ENCODE measurements at regions not wholly inside any gene's neighbourhood (a gene's known extent, or its start where the extent isn't known, plus 50 kb on each side); places are given as distances from the start of the nearest gene placed in this dataset.
"Not testable (repeated sequence)": the region's sequence is repeated elsewhere in the genome, so short reads cannot be mapped to it uniquely, and the experiment has no call there.

DNA sequence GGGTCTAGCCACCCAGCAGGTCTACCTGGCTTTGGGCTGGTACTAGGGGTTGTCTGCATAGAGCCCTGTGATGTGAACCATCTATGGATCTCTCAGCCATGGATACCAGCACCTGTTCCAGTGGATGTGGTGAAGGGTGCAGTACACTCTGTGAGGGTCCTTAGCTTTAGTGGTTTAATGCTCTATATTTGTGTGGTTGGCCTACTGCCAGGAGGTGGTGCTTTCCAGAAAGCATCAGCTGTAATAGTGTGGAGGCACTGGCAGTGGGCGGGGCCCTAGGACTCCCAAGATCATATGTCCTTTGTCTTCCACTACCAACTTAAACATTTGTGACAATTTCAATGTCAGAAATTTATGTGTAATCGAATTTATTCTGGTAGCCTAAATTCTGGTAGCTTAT is 1065.1 kb downstream of the RPIA start:
- DNase-seq (ENCODE audit: low read depth, low spot score); H3K4me1 ChIP-seq (ENCODE audit: insufficient read depth, insufficient read length); H3K9ac ChIP-seq (ENCODE audit: insufficient read length, low read depth); H3K9me3 ChIP-seq (ENCODE audit: insufficient read depth, low read length); H3K36me3 ChIP-seq (ENCODE audit: insufficient read depth, insufficient read length, low read length); H3K27me3 ChIP-seq (ENCODE audit: insufficient read depth, insufficient read length); H3K4me3 ChIP-seq (ENCODE audit: insufficient read length, low read depth): not testable (repeated sequence)

DNA sequence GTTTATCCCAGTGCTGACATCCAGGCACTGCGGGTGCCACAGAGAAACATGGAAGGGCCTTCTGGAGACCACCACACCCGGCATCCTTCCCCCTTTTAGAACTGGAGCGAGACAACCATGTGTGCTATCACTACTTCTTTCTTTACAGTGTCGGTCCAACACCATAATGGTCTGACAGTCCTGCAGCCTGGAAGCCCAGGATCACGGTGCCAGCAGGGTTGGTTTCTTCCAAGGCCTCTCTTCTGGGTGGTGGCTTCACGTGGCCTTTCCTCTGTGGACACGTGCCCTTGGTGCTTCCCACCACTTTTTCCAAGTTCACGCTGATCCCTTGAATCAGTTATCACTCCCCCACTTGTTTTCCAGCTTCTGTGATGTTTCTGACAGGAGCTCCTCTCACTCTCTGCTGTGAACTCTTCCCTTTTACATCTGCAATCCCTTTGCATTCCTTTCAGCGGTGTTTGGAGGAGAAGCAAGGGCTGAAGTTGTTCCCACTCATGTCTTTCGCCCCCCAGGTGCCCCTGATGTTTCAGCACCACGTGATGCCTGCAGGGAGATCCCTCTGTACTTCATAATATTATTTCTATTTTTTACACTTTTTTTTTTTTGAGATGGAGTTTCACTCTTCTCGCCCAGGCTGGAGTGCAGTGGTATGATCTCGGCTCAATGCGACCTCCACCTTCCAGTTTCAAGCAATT is 1067.0 kb downstream of the RPIA start:
- H3K4me3 ChIP-seq (ENCODE audit: insufficient read length, low read depth); H3K4me1 ChIP-seq (ENCODE audit: insufficient read depth, insufficient read length); H3K9ac ChIP-seq (ENCODE audit: insufficient read length, low read depth); DNase-seq (ENCODE audit: low read depth, low spot score); H3K27me3 ChIP-seq (ENCODE audit: insufficient read depth, insufficient read length); H3K36me3 ChIP-seq (ENCODE audit: insufficient read depth, insufficient read length, low read length); H3K9me3 ChIP-seq (ENCODE audit: insufficient read depth, low read length): not testable (repeated sequence)

DNA sequence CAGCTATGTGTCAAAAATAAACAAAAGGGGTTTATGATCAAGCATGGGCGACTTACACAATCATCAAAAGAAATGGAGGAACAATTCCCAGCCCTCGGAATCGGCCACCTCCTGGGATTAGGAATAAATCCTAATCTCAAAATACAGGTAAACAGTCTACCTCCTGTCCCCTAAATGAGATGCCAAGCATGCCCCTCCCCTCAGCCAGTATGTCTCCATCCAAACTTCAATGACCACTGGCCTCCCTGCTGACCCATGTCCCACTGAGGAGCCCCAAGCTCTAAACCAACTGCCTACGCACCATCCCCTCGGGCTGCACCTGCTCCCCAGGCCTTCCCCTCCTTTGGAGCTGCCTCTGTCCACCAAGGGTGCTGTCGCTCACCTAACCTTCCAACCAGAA is 1069.3 kb downstream of the RPIA start:
- not testable (repeated sequence) for DNase-seq (ENCODE audit: low read depth, low spot score); H3K36me3 ChIP-seq (ENCODE audit: insufficient read depth, insufficient read length, low read length); H3K4me1 ChIP-seq (ENCODE audit: insufficient read depth, insufficient read length); H3K9me3 ChIP-seq (ENCODE audit: insufficient read depth, low read length); H3K9ac ChIP-seq (ENCODE audit: insufficient read length, low read depth); H3K4me3 ChIP-seq (ENCODE audit: insufficient read length, low read depth)
- peaks cover 17% of the 10 kb centered on the region for H3K27me3 ChIP-seq (ENCODE audit: insufficient read depth, insufficient read length)

DNA sequence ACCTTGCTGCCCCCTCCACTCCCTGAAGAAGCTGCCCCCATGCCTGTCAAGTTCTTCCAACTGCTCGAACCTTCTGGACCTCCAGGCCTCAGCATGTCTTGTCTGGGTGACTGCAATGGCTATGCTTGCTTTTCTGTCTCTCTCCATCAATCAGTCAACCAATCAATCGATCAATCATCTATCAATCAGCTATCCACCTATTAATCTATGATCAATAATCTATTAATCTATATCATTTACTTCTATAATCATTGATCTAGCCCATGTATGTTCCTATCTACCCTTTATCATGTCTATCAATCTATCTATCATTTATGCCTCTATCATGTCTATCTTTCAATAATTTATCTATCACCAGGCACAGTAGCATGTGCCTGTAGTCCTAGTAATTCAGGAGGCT is 1069.7 kb downstream of the RPIA start:
- not testable (repeated sequence) for DNase-seq (ENCODE audit: low read depth, low spot score); H3K4me3 ChIP-seq (ENCODE audit: insufficient read length, low read depth); H3K4me1 ChIP-seq (ENCODE audit: insufficient read depth, insufficient read length); H3K9ac ChIP-seq (ENCODE audit: insufficient read length, low read depth); H3K9me3 ChIP-seq (ENCODE audit: insufficient read depth, low read length); H3K36me3 ChIP-seq (ENCODE audit: insufficient read depth, insufficient read length, low read length)
- H3K27me3 ChIP-seq (ENCODE audit: insufficient read depth, insufficient read length): peaks cover 19% of the 10 kb centered on the region

DNA sequence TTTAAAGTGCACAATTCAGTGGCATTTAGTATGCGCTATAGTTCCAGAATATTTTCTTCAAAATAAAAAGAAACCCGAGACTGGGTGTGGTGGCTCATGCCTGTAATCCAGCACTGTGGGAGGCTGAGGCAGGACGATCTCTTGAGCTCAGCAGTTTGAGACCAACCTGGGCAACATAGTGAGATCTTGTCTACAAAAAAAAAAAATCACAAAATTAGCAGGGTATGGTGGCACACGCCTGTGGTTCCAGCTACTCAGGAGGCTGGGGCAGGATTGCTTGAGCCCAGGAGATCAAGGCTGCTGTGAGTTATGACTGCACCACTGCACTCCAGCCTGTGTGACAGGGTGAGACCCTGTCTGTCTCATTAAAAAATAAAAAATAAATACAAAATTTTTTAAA is 1070.4 kb downstream of the RPIA start:
- H3K27me3 ChIP-seq (ENCODE audit: insufficient read depth, insufficient read length): peaks cover 26% of the 10 kb centered on the region
- not testable (repeated sequence) for H3K4me3 ChIP-seq (ENCODE audit: insufficient read length, low read depth); DNase-seq (ENCODE audit: low read depth, low spot score); H3K9ac ChIP-seq (ENCODE audit: insufficient read length, low read depth); H3K9me3 ChIP-seq (ENCODE audit: insufficient read depth, low read length); H3K36me3 ChIP-seq (ENCODE audit: insufficient read depth, insufficient read length, low read length); H3K4me1 ChIP-seq (ENCODE audit: insufficient read depth, insufficient read length)

DNA sequence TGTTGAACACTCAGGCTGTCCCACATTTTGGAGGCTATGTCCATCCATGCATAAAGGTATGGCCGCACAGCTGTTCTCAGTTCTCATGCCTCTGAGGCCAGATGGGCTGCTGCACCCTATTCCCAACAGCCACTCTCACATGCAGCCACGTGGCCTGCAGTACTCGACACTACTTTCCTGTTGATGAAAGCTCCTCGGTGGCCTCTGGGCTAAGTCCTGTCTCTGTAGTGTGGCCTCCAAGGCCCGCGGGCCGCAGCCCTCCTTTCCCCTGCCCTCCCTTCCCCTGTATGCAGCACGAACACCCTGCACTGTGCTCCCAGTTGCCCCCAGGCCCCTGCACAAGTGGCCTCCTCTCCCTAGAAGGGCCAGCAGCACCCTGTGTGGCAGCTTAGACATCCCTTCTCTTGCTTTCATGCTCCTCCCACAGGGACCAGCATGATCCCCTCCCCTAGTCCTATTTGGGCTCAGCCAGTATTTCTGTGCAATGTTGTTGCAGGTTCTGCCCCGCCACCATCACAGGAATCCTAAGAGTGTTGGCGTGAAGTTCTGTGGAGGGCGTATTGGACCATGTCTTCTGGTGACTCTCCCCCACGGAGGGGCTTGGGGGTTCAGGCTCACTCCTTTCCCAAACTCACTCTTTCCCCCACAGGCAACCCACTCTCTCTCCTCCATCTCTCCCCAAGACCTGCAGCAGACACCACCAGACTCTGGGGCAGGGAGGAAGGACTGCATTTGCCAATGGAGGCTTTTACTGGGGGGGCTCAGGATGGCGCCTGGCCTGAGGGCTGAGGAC is 1071.2 kb downstream of the RPIA start:
- peaks cover 34% of the 10 kb centered on the region for H3K27me3 ChIP-seq (ENCODE audit: insufficient read depth, insufficient read length)
- not testable (repeated sequence) for DNase-seq (ENCODE audit: low read depth, low spot score); H3K9me3 ChIP-seq (ENCODE audit: insufficient read depth, low read length); H3K4me1 ChIP-seq (ENCODE audit: insufficient read depth, insufficient read length); H3K9ac ChIP-seq (ENCODE audit: insufficient read length, low read depth); H3K36me3 ChIP-seq (ENCODE audit: insufficient read depth, insufficient read length, low read length)
- H3K4me3 ChIP-seq (ENCODE audit: insufficient read length, low read depth): peak overlapping the region; percentile 26

DNA sequence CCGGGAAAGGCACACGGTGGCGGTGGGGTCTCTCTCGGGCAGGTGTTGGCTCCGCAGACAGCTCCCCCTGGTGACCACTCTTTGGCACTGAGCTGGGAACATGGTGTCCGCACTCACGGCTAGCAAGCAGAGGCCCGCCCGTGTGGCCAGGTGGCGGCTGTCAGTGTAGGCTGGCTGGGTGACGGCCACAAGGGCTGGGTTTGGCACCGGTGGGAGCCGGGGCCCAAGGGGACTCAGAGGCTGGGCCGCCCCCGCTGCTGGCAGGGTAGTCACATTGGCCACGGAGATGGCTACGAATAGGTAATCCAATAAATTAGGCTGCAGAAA is 1071.7 kb downstream of the RPIA start:
- peak; percentile 77 for DNase-seq (ENCODE audit: low read depth, low spot score)

DNA sequence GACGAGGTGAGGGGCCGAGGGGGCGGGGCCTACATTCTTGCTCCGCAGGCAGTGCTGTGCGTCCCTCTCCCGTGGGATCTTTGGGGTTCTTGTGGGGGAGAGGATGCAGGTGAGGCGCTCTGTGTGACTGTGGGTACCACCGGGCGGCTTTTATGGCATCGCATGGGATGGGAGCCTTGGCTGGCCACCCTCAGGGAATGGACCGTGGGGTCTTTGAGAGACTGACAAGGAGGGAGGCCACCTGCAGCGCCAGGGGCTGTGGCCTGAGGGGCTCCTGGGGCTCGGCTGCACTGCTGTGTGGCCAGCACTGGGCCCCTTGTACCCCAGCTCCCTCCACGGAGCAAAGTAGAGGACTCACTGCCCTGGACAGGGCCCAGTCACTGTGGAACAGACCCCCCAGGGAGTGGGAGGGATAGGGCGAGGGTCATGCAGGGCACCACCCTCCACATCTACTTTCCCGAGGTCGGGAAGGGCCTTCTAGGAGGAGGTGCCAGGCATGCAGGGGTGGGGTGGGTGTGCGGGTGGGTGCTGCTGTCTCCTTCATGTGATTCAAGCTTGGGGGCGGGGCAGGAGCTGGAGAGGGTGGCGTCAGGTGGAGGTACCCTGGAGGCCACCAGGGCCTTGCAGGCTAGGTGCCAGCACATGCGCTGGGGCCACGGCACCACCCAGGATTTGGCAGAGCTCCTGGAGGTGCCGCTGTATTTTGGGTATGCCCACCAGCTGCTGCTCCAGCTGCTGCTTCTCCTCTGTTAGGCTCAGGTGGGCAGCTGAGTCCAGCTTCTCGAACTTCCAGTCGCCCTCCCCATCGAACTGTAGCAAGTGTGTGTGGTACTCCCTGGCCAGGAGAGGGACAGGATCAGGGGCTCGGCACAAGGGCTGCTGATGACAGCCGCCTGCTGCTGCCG is 1072.4 kb downstream of the RPIA start:
- peaks cover 46% of the 10 kb centered on the region for H3K27me3 ChIP-seq (ENCODE audit: insufficient read depth, insufficient read length)
- DNase-seq (ENCODE audit: low read depth, low spot score): no peak
- H3K9me3 ChIP-seq (ENCODE audit: insufficient read depth, low read length): no peaks in the 10 kb centered on the region
- peaks cover 2% of the 10 kb centered on the region for H3K4me1 ChIP-seq (ENCODE audit: insufficient read depth, insufficient read length)
- H3K36me3 ChIP-seq (ENCODE audit: insufficient read depth, insufficient read length, low read length): no peaks in the 10 kb centered on the region
- no peak overlapping the region for H3K4me3 ChIP-seq (ENCODE audit: insufficient read length, low read depth)
- TF ChIP-seq SUZ12 (IDR thresholded peaks at IDR 0.05; ENCODE audit: extremely low read depth, insufficient read depth, insufficient read length): no peak
- H3K9ac ChIP-seq (ENCODE audit: insufficient read length, low read depth): no peak overlapping the region

More for the DNA sequence above, 1071.7 kb downstream of the RPIA start:
- TF ChIP-seq SUZ12 (IDR thresholded peaks at IDR 0.05; ENCODE audit: extremely low read depth, insufficient read depth, insufficient read length) (no peak), YY1 (IDR thresholded peaks at IDR 0.05; ENCODE audit: insufficient read depth, insufficient read length) (no peak), ZNF274 (IDR thresholded peaks at IDR 0.05; ENCODE audit: low read depth, low read length) (no peak)
- no peaks in the 10 kb centered on the region for H3K9me3 ChIP-seq (ENCODE audit: insufficient read depth, low read length)
- no peak overlapping the region for H3K9ac ChIP-seq (ENCODE audit: insufficient read length, low read depth)
- H3K4me3 ChIP-seq (ENCODE audit: insufficient read length, low read depth): peak overlapping the region; percentile 26
- H3K4me1 ChIP-seq (ENCODE audit: insufficient read depth, insufficient read length): peaks cover 2% of the 10 kb centered on the region
- peaks cover 39% of the 10 kb centered on the region for H3K27me3 ChIP-seq (ENCODE audit: insufficient read depth, insufficient read length)
- no peaks in the 10 kb centered on the region for H3K36me3 ChIP-seq (ENCODE audit: insufficient read depth, insufficient read length, low read length)

DNA sequence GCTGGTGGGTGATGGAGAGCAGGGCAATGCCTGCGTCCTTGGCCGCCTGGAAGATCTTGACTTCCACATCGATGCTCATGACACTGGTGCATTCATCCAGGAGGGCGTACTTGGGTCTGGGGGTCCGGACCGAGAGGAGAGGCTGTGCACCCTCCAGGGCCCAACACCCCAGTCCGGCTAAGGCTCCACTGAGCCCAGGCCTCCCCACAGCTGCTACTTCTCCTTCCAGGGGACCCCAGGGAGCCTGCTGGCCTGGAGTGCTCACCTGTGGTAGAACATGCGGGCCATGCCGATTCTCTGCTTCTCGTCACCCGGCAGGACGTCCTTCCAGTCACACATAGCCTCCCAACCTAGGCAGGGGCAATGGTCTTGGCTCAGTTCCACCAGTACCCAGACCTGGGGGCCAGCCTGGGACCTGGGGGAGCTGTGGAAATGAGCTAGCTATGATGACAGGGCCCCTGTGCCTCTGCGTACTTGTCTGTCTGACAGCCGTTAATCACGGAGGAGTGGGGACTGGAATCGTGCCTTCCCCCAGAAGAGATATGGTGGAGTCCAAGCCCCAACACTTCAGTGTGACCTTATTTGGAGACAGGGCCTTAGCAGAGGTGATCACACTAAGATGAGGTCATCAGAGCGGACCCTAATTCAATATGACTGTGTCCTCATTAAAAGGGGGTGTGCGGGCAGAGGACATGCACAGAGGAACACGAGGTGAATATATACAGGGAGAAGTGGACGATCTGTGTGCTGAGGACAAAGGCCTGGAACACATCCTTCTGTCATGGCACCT is 1073.3 kb downstream of the RPIA start:
- H3K4me3 ChIP-seq (ENCODE audit: insufficient read length, low read depth); H3K36me3 ChIP-seq (ENCODE audit: insufficient read depth, insufficient read length, low read length); H3K9me3 ChIP-seq (ENCODE audit: insufficient read depth, low read length); H3K4me1 ChIP-seq (ENCODE audit: insufficient read depth, insufficient read length); DNase-seq (ENCODE audit: low read depth, low spot score); H3K9ac ChIP-seq (ENCODE audit: insufficient read length, low read depth): not testable (repeated sequence)
- H3K27me3 ChIP-seq (ENCODE audit: insufficient read depth, insufficient read length): peaks cover 53% of the 10 kb centered on the region

DNA sequence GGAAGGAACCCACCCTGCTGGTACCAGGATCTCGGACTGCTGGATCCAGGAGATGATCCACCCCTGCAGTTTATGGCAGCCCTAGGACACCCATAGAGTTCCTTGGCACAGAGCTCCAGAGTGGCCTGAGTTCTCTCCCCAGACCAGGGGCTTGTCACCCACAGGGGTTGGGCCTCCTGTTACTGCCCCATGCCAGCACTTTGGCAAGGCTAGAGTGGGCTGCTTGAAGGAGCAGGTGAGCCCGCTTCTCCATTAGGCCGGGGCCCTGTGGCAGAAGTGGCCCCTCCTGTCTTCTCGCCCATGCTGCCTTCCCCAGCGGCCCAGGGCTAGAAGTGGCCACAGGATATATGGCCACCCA is 1073.9 kb downstream of the RPIA start:
- DNase-seq (ENCODE audit: low read depth, low spot score): not testable (repeated sequence)
- H3K27me3 ChIP-seq (ENCODE audit: insufficient read depth, insufficient read length): peaks cover 58% of the 10 kb centered on the region

More for the DNA sequence above, 1073.9 kb downstream of the RPIA start:
- not testable (repeated sequence) for H3K4me3 ChIP-seq (ENCODE audit: insufficient read length, low read depth); H3K9me3 ChIP-seq (ENCODE audit: insufficient read depth, low read length); H3K4me1 ChIP-seq (ENCODE audit: insufficient read depth, insufficient read length); H3K36me3 ChIP-seq (ENCODE audit: insufficient read depth, insufficient read length, low read length); H3K9ac ChIP-seq (ENCODE audit: insufficient read length, low read depth)

Measured in NT2/D1 (cell line).